SHP77 treated with DMSO at 0.1 percent for 48 hours (cell line): ENCODE measurements at regions not wholly inside any gene's neighbourhood (a gene's known extent, or its start where the extent isn't known, plus 50 kb on each side); places are given as distances from the start of the nearest gene placed in this dataset.
"Not testable (repeated sequence)": the region's sequence is repeated elsewhere in the genome, so short reads cannot be mapped to it uniquely, and the experiment has no call there.

Experiments
- DNase-seq: peaks from one replicate; lab custom pipeline; 2025; lab: John Stamatoyannopoulos, UW

DNA sequence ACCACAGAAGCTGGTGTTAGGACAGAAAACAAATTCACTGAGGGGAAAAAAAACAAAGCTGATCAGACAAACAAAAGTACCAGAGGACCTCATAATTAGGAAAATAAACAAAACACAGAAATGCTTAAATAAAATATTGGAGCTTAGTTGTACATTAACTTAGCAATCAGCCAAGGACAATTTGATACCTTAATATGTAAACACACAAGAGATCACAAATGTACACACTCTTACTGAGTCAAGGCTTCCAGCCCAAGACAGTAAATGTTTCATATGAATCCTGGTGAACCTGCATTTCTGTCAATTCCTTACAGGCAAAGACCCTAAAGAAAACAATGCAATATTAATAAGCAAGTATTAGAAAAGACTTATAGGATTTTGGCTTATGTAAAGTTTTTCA lies 62.0 kb upstream of the SPTLC3 start:
- DNase-seq, result no peak

- DNase-seq, result no peak
Measured at GRCh38 chr20:12947691-12948090, 61.1 kb upstream of the SPTLC3 start.

GRCh38 chr20:12949429-12949980 lies 59.3 kb upstream of the SPTLC3 start:
- DNase-seq, result no peak

- DNase-seq, result not testable (repeated sequence)
Measured at GRCh38 chr20:12954254-12954653, 54.5 kb upstream of the SPTLC3 start.

GRCh38 chr20:12955611-12956010 lies 53.2 kb upstream of the SPTLC3 start:
- no peak for DNase-seq

- no peak for DNase-seq
Measured at GRCh38 chr20:12956303-12956702, 52.5 kb upstream of the SPTLC3 start.

- peak; percentile 67 for DNase-seq
Measured at GRCh38 chr20:12957968-12958367, 50.8 kb upstream of the SPTLC3 start.
